DND-41 (cell line): ENCODE measurements at regions not wholly inside any gene's neighbourhood (a gene's known extent, or its start where the extent isn't known, plus 50 kb on each side); places are given as distances from the start of the nearest gene placed in this dataset.

Source experiments
- ATAC-seq: fragments of 200-7000 bp; cut with Tn5 transposase; 3 replicates; pipeline ENCODE4 v1.9.1; 2021; ENCODE audit warnings: low read depth; ENCODE audit not compliant: insufficient read depth
- DNase-seq: peaks from one replicate; pipeline ENCODE4 v3.0.0-alpha.2; 2020
- H2AFZ ChIP-seq: 2 replicates; pipeline ENCODE4 v1.6.0; 2012; ENCODE audit warnings: low read depth, low read length
- H3K27ac ChIP-seq: 2 replicates; pipeline ENCODE4 v1.5.1; 2012; ENCODE audit warnings: low read length, inconsistent platforms
- H3K27me3 ChIP-seq: fragments of 200-600 bp; sonication (generic); 2 replicates; pipeline ENCODE4 v1.6.0; 2012; ENCODE audit warnings: low read length, mild to moderate bottlenecking, inconsistent platforms; ENCODE audit not compliant: insufficient read depth, poor library complexity
- H3K36me3 ChIP-seq: 2 replicates; pipeline ENCODE4 v1.5.1; 2012; ENCODE audit warnings: low read length, inconsistent platforms; ENCODE audit not compliant: insufficient read depth
- H3K4me1 ChIP-seq: 2 replicates; pipeline ENCODE4 v1.5.1; 2012; ENCODE audit warnings: mild to moderate bottlenecking, low read length; ENCODE audit not compliant: insufficient read depth
- H3K4me2 ChIP-seq: 2 replicates; pipeline ENCODE4 v1.6.0; 2012; ENCODE audit warnings: mild to moderate bottlenecking, moderate library complexity, low read length, inconsistent platforms; ENCODE audit not compliant: insufficient read depth
- H3K4me3 ChIP-seq, 2 experiments: fragments of 200-600 bp in 1 of 2; shearing (Covaris generic) in 1 of 2; 2 replicates each; pipeline ENCODE4 v1.5.1; 2012 to 2016; ENCODE audit warnings: inconsistent platforms in 2 of 2, low read length in 2 of 2, mild to moderate bottlenecking in 2 of 2, low read depth in 1 of 2, moderate library complexity in 1 of 2
- H3K79me2 ChIP-seq: 2 replicates; pipeline ENCODE4 v1.6.0; 2012; ENCODE audit warnings: low read length, inconsistent platforms; ENCODE audit not compliant: insufficient read depth
- H3K9ac ChIP-seq: 2 replicates; pipeline ENCODE4 v1.6.0; 2012; ENCODE audit warnings: low read depth, mild to moderate bottlenecking, inconsistent platforms, low read length, moderate library complexity
- H3K9me3 ChIP-seq: 2 replicates; pipeline ENCODE4 v1.5.1; 2012; ENCODE audit warnings: low read length, moderate library complexity, mild to moderate bottlenecking, inconsistent platforms; ENCODE audit not compliant: insufficient read depth, severe bottlenecking
- H4K20me1 ChIP-seq: 2 replicates; pipeline ENCODE4 v1.6.0; 2012; ENCODE audit warnings: low read length; ENCODE audit not compliant: insufficient read depth
- EZH2 ChIP-seq: IDR thresholded peaks from 3 replicates; pipeline ENCODE4 v1.6.1; 2012; ENCODE audit warnings: borderline replicate concordance, low read depth, mild to moderate bottlenecking, moderate library complexity, low read length, inconsistent platforms; ENCODE audit not compliant: severe bottlenecking
- TF ChIP-seq, protein P1 (sequence below): IDR thresholded peaks from 2 replicates; pipeline ENCODE4 v1.5.1; 2012; ENCODE audit warnings: borderline replicate concordance, low read length, moderate library complexity, mild to moderate bottlenecking; ENCODE audit not compliant: poor library complexity, severe bottlenecking; ENCODE audit errors: extremely low read depth

DNA sequence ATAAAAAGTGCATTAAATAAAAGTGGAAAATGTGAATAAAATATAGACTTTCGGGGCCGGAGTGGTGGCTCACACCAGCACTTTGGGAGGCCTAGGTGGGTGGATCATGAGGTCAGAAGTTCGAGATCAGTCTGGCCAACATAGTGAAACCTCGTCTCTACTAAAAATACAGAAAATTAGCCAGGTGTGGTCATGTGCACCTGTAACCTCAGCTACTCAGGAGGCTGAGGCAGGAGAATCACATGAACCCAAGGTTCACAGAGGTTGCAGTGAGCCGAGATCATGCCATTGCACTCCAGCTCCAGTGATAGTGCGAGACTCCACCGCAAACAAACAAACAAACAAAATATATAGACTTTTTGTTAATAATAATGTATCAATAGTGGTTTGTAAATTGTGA, 293.6 kb upstream of the TRAM1L1 start:
- TF ChIP-seq EZH2 = no peak
- TF ChIP-seq, protein P1, sequence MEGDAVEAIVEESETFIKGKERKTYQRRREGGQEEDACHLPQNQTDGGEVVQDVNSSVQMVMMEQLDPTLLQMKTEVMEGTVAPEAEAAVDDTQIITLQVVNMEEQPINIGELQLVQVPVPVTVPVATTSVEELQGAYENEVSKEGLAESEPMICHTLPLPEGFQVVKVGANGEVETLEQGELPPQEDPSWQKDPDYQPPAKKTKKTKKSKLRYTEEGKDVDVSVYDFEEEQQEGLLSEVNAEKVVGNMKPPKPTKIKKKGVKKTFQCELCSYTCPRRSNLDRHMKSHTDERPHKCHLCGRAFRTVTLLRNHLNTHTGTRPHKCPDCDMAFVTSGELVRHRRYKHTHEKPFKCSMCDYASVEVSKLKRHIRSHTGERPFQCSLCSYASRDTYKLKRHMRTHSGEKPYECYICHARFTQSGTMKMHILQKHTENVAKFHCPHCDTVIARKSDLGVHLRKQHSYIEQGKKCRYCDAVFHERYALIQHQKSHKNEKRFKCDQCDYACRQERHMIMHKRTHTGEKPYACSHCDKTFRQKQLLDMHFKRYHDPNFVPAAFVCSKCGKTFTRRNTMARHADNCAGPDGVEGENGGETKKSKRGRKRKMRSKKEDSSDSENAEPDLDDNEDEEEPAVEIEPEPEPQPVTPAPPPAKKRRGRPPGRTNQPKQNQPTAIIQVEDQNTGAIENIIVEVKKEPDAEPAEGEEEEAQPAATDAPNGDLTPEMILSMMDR = no peak
- Histone ChIP-seq H3K9me3 (no peaks in the 10 kb centered on the region), H3K79me2 (no peaks in the 10 kb centered on the region), H4K20me1 (no peaks in the 10 kb centered on the region), H3K27ac (no peak overlapping the region), H3K9ac (no peak overlapping the region), H3K27me3 (no peaks in the 10 kb centered on the region), H2AFZ (no peak overlapping the region), H3K4me3 (no peak overlapping the region), H3K4me1 (no peaks in the 10 kb centered on the region), H3K4me2 (no peak overlapping the region), H3K36me3 (no peaks in the 10 kb centered on the region)
- ATAC-seq = no peak
- DNase-seq = no peak

DNA sequence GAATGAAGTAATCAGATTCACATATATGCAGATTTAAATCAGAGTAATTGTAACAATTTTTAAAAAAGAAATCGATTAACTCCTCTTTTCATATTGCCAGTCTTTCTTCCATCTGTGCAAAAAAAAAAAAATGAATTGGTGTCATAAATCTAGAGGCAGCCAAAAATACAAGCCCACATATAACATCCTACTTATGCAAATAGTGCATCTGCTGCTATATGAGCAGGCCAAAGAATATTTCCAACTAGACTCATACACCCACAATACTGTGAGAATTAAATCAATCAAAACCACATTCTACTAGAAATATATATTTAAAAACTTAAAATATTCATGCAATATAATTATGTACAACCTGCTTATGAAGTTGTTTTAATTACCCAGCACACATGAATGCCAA, 298.1 kb upstream of the TRAM1L1 start:
- H3K36me3 ChIP-seq = no peaks in the 10 kb centered on the region
- H3K79me2 ChIP-seq = no peaks in the 10 kb centered on the region
- no peaks in the 10 kb centered on the region for H3K9me3 ChIP-seq
- no peaks in the 10 kb centered on the region for H3K27me3 ChIP-seq
- ATAC-seq (no peak), DNase-seq (no peak)
- no peaks in the 10 kb centered on the region for H4K20me1 ChIP-seq
- TF ChIP-seq, protein P1 = no peak
- no peak for TF ChIP-seq EZH2
- no peaks in the 10 kb centered on the region for H3K4me1 ChIP-seq
- H3K9ac ChIP-seq = no peak overlapping the region
- no peak overlapping the region for H2AFZ ChIP-seq
- H3K4me2 ChIP-seq = no peak overlapping the region
- no peak overlapping the region for H3K4me3 ChIP-seq
- no peak overlapping the region for H3K27ac ChIP-seq

DNA sequence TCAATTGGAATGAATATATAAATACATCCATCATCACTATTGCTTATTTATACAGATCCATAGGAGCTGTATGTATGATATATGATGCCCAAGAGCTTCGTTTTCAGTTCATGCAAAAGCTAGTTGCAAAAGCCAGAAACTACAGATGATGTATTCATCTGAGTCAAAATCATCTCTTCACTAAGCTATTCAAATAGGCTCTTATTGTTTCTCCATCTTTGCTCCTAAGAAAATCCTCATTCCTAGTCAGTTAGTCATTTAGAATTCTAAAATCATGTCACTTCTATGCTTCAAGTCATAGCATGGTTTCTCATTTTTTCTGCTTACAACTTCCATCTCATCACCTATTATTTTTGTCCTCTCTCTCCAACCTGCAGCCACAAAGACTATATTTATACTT, 300.1 kb upstream of the TRAM1L1 start:
- H3K27me3 ChIP-seq = no peaks in the 10 kb centered on the region
- H3K27ac ChIP-seq = no peak overlapping the region
- no peak overlapping the region for H3K9ac ChIP-seq
- no peak overlapping the region for H2AFZ ChIP-seq
- ATAC-seq = no peak
- no peaks in the 10 kb centered on the region for H3K79me2 ChIP-seq
- no peaks in the 10 kb centered on the region for H3K9me3 ChIP-seq
- no peaks in the 10 kb centered on the region for H4K20me1 ChIP-seq
- no peak for DNase-seq
- H3K4me2 ChIP-seq = no peak overlapping the region
- no peaks in the 10 kb centered on the region for H3K36me3 ChIP-seq
- TF ChIP-seq, protein P1 = no peak
- TF ChIP-seq EZH2 = no peak
- no peaks in the 10 kb centered on the region for H3K4me1 ChIP-seq
- H3K4me3 ChIP-seq = no peak overlapping the region

DNA sequence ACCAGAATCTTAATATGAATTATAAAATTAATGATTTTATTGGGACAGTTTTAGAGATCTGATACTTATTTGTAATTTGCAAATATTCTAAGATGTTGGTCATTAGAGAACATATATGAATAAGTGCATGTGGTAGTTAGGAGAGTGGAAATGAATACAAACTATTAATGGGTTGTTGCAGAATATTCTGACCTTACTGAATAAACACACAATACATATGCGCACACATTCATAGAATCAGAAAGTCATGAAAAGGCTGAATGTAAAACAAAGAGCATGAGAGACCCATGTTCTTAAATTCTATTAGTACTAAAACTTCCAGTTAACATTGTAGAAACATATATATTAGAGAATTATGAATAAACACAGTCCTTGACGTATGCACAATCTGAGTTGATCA, 301.7 kb upstream of the TRAM1L1 start:
- H3K36me3 ChIP-seq = no peaks in the 10 kb centered on the region
- H3K9me3 ChIP-seq = no peaks in the 10 kb centered on the region
- DNase-seq (no peak), ATAC-seq (no peak)
- no peaks in the 10 kb centered on the region for H4K20me1 ChIP-seq
- no peaks in the 10 kb centered on the region for H3K27me3 ChIP-seq
- H2AFZ ChIP-seq = no peak overlapping the region
- H3K27ac ChIP-seq = no peak overlapping the region
- H3K79me2 ChIP-seq = no peaks in the 10 kb centered on the region
- H3K9ac ChIP-seq = no peak overlapping the region
- no peaks in the 10 kb centered on the region for H3K4me1 ChIP-seq
- H3K4me3 ChIP-seq = no peak overlapping the region
- H3K4me2 ChIP-seq = no peak overlapping the region
- TF ChIP-seq, protein P1 = no peak
- TF ChIP-seq EZH2 = no peak
